HG02642 (cell line): ENCODE measurements at regions not wholly inside any gene's neighbourhood (a gene's known extent, or its start where the extent isn't known, plus 50 kb on each side); places are given as distances from the start of the nearest gene placed in this dataset.

ENCODE experiments used
- ATAC-seq: cut with Tn5 transposase; IDR thresholded peaks from one replicate; pipeline ENCODE4 v1.9.1; 2021; ENCODE audit warnings: mild to moderate bottlenecking; ENCODE audit not compliant: unreplicated experiment, poor library complexity

GRCh38 chr3:99159220-99159762 lies 257.8 kb upstream of the DCBLD2 start:
- no peak for ATAC-seq

GRCh38 chr3:99145031-99145430 lies 243.5 kb upstream of the DCBLD2 start:
- ATAC-seq: no peak

- ATAC-seq: no peak
Measured at GRCh38 chr3:99143493-99143892, 242.0 kb upstream of the DCBLD2 start.

GRCh38 chr3:99134986-99135385 lies 233.5 kb upstream of the DCBLD2 start:
- no peak for ATAC-seq

GRCh38 chr3:99131876-99132275 lies 230.4 kb upstream of the DCBLD2 start:
- no peak for ATAC-seq

GRCh38 chr3:99128725-99129505 lies 227.4 kb upstream of the DCBLD2 start:
- ATAC-seq: no peak

- ATAC-seq: no peak
Measured at GRCh38 chr3:99128235-99128634, 226.7 kb upstream of the DCBLD2 start.

GRCh38 chr3:99126316-99126715 lies 224.8 kb upstream of the DCBLD2 start:
- ATAC-seq: no peak

GRCh38 chr3:99119385-99119784 lies 217.9 kb upstream of the DCBLD2 start:
- no peak for ATAC-seq

GRCh38 chr3:99118381-99118780 lies 216.9 kb upstream of the DCBLD2 start:
- no peak for ATAC-seq

GRCh38 chr3:99114565-99115291 lies 213.2 kb upstream of the DCBLD2 start:
- ATAC-seq: no peak

- ATAC-seq: no peak
Measured at GRCh38 chr3:99111235-99111634, 209.7 kb upstream of the DCBLD2 start.

GRCh38 chr3:99110401-99110800 lies 208.9 kb upstream of the DCBLD2 start:
- no peak for ATAC-seq

- no peak for ATAC-seq
Measured at GRCh38 chr3:99108508-99108907, 207.0 kb upstream of the DCBLD2 start.

GRCh38 chr3:99094606-99095005 lies 193.1 kb upstream of the DCBLD2 start:
- ATAC-seq: no peak

GRCh38 chr3:99087277-99087676 lies 185.8 kb upstream of the DCBLD2 start:
- no peak for ATAC-seq

GRCh38 chr3:99084826-99085225 lies 183.3 kb upstream of the DCBLD2 start:
- ATAC-seq: no peak

GRCh38 chr3:99084156-99084555 lies 182.7 kb upstream of the DCBLD2 start:
- ATAC-seq: no peak

- no peak for ATAC-seq
Measured at GRCh38 chr3:99071096-99071495, 169.6 kb upstream of the DCBLD2 start.

GRCh38 chr3:99069973-99070372 lies 168.5 kb upstream of the DCBLD2 start:
- no peak for ATAC-seq

GRCh38 chr3:99066863-99067262 lies 165.4 kb upstream of the DCBLD2 start:
- no peak for ATAC-seq

- ATAC-seq: no peak
Measured at GRCh38 chr3:99049164-99049563, 147.7 kb upstream of the DCBLD2 start.
